ENCODE measurements at regions not wholly inside any gene's neighbourhood (a gene's known extent, or its start where the extent isn't known, plus 50 kb on each side); places are given as distances from the start of the nearest gene placed in this dataset.

DNA sequence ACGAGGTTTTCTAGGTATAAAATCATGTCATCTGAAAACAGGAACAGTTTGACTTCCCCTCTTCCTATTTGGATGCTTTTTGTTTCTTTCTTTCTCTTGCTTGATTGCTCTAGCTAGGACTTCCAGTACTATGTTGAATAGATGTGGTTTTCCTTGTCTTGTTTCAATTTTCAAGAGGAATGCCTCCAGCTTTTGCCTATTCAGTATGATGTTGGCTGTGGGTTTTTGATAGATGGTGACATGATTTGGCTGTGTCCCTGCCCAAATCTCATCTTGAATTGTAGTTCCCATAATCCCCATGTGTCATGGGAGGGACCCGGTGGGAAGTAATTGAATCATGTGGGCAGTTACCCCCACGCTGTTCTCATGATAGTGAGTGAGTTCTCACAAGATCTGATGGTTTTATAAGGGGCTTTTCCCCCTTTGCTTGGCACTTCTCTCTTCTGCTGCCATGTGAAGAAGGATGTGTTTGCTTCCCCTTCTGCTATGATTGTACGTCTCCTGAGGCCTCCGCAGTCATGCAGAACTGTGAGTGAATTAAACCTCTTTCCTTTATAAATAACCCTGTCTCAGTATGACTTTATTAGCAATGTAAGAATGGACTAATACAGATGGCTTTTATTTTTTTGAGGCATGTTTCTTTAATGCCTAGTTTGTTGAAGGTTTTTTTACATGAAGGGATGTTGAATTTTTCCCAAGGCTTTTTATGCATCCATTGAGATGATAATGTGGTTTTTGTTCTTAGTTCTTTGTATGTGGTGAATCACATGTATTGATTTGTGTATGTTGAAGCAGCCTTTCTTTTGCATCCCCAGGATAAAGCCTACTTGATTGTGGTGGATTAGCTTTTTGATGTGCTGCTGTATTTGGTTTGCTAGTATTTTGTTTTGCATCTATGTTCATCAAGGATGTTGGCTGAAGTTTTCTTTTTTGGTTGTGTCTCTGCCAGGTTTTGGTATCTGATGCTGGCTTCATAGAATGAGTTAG is 239.1 kb downstream of the THBS2 start:
- TF ChIP-seq, protein P1, sequence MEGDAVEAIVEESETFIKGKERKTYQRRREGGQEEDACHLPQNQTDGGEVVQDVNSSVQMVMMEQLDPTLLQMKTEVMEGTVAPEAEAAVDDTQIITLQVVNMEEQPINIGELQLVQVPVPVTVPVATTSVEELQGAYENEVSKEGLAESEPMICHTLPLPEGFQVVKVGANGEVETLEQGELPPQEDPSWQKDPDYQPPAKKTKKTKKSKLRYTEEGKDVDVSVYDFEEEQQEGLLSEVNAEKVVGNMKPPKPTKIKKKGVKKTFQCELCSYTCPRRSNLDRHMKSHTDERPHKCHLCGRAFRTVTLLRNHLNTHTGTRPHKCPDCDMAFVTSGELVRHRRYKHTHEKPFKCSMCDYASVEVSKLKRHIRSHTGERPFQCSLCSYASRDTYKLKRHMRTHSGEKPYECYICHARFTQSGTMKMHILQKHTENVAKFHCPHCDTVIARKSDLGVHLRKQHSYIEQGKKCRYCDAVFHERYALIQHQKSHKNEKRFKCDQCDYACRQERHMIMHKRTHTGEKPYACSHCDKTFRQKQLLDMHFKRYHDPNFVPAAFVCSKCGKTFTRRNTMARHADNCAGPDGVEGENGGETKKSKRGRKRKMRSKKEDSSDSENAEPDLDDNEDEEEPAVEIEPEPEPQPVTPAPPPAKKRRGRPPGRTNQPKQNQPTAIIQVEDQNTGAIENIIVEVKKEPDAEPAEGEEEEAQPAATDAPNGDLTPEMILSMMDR (IDR thresholded peaks at IDR 0.05; ENCODE audit: borderline replicate concordance, extremely low read depth, low read length, poor library complexity, severe bottlenecking), result no peak
- TF ChIP-seq EZH2 (IDR thresholded peaks at IDR 0.05; ENCODE audit: borderline replicate concordance, low read depth, low read length, severe bottlenecking), result no peak
